OCI-LY7 (cell line): ENCODE measurements at regions not wholly inside any gene's neighbourhood (a gene's known extent, or its start where the extent isn't known, plus 50 kb on each side); places are given as distances from the start of the nearest gene placed in this dataset.

Experiments
- BruUV-seq: library from RNA; stranded (reverse); fragments of 400-500 nt; replicated peaks from 2 replicates; lab custom pipeline; 2021; lab: Mats Ljungman, UMichigan
- CTCF ChIA-PET: fragments of 300-600 bp; sonication (Branson Sonifier 250); formaldehyde crosslinking; loops from one replicate; lab custom pipeline; 2022; ENCODE audit warnings: antibody characterized with exemption; ENCODE audit not compliant: unreplicated experiment; lab: Charles Lee
- POLR2A ChIA-PET: fragments of 300-600 bp; sonication (Branson Sonifier 250); formaldehyde crosslinking; loops from one replicate; lab custom pipeline; 2022; ENCODE audit warnings: antibody characterized with exemption; lab: Charles Lee
- DNase-seq: peaks from one replicate; pipeline ENCODE4 v3.0.0-alpha.2; 2015; ENCODE audit warnings: low spot score
- H2AFZ ChIP-seq: fragments of 200-600 bp; sonication (generic), shearing (Covaris generic); 2 replicates; pipeline ENCODE4 v1.6.1; 2014; ENCODE audit warnings: mild to moderate bottlenecking, antibody characterized with exemption, low read length, moderate library complexity
- H3K27ac ChIP-seq: fragments of 200-600 bp; sonication (generic); 2 replicates; pipeline ENCODE4 v1.5.1; 2014; ENCODE audit warnings: mixed run types, low read depth, mild to moderate bottlenecking, moderate library complexity, low read length, inconsistent platforms; ENCODE audit not compliant: poor library complexity, severe bottlenecking
- H3K36me3 ChIP-seq: fragments of 200-600 bp; sonication (generic); 2 replicates; pipeline ENCODE4 v1.6.1; 2014; ENCODE audit warnings: mild to moderate bottlenecking, antibody characterized with exemption, low read length, moderate library complexity, mixed read lengths; ENCODE audit not compliant: insufficient read depth
- H3K4me1 ChIP-seq: fragments of 200-600 bp; sonication (generic); 2 replicates; pipeline ENCODE4 v1.5.1; 2014; ENCODE audit warnings: mild to moderate bottlenecking, low read length; ENCODE audit not compliant: insufficient read depth, poor library complexity, severe bottlenecking
- H3K4me2 ChIP-seq: fragments of 200-600 bp; sonication (generic); 2 replicates; pipeline ENCODE4 v1.6.1; 2014; ENCODE audit warnings: mild to moderate bottlenecking, low read length
- H3K4me3 ChIP-seq: fragments of 200-600 bp; sonication (generic); 2 replicates; pipeline ENCODE4 v1.5.1; 2014; ENCODE audit warnings: mild to moderate bottlenecking, low read depth, low read length; ENCODE audit not compliant: poor library complexity, severe bottlenecking
- H3K79me2 ChIP-seq: fragments of 200-600 bp; sonication (generic); 2 replicates; pipeline ENCODE4 v1.6.1; 2016; ENCODE audit warnings: low read depth, mild to moderate bottlenecking, low read length, moderate library complexity, mixed read lengths; ENCODE audit not compliant: insufficient read depth
- H3K9me2 ChIP-seq: fragments of 200-600 bp; sonication (generic); 2 replicates; pipeline ENCODE4 v1.6.1; 2016; ENCODE audit warnings: mild to moderate bottlenecking, low read length, mixed read lengths; ENCODE audit not compliant: insufficient read depth
- H3K9me3 ChIP-seq: fragments of 200-600 bp; sonication (generic); 2 replicates; pipeline ENCODE4 v1.6.1; 2014; ENCODE audit warnings: mild to moderate bottlenecking, mixed run types, low read length, mixed read lengths
- H4K20me1 ChIP-seq: fragments of 200-600 bp; sonication (generic); 2 replicates; pipeline ENCODE4 v1.6.1; 2014; ENCODE audit warnings: mild to moderate bottlenecking, antibody characterized with exemption, low read length, moderate library complexity, mixed read lengths; ENCODE audit not compliant: insufficient read depth
- CTCF ChIP-seq: fragments of 200-600 bp; sonication (generic); conservative IDR thresholded peaks from 2 replicates; pipeline ENCODE4 v1.5.1; 2014; ENCODE audit warnings: mild to moderate bottlenecking, antibody characterized with exemption, low read length, moderate library complexity, mixed read lengths
- EZH2phosphoT487 ChIP-seq: fragments of 200-600 bp; sonication (generic); IDR thresholded peaks from 2 replicates; pipeline ENCODE4 v1.6.1; 2018; ENCODE audit warnings: low read depth, borderline replicate concordance, mild to moderate bottlenecking, mixed run types, antibody characterized with exemption, low read length, moderate library complexity, mixed read lengths
- intact Hi-C: fragments of 100-400 bp; cut with micrococcal nuclease; formaldehyde crosslinking; loops from one replicate; pipeline ENCODE4 v1.10.0; 2022; ENCODE audit not compliant: unreplicated experiment

GRCh38 chr1:229887043-229887822, 179.8 kb upstream of the GALNT2 start:
- H3K4me2 ChIP-seq, result no peak overlapping the region
- no peaks in the 10 kb centered on the region for H3K36me3 ChIP-seq
- H4K20me1 ChIP-seq, result no peaks in the 10 kb centered on the region
- ChIA-PET POLR2A (no interaction called here), CTCF (no interaction called here)
- H3K4me1 ChIP-seq, result no peaks in the 10 kb centered on the region
- TF ChIP-seq CTCF, result no peak
- no peak for TF ChIP-seq EZH2phosphoT487
- no peak for DNase-seq
- H3K4me3 ChIP-seq, result no peak overlapping the region
- no peaks in the 10 kb centered on the region for H3K79me2 ChIP-seq
- no peaks in the 10 kb centered on the region for H3K9me2 ChIP-seq
- no peak overlapping the region for H2AFZ ChIP-seq
- H3K9me3 ChIP-seq, result no peaks in the 10 kb centered on the region
- no TSS peak for BruUV-seq
- H3K27ac ChIP-seq, result no peak overlapping the region
- intact Hi-C loops, result no loop called here

DNA sequence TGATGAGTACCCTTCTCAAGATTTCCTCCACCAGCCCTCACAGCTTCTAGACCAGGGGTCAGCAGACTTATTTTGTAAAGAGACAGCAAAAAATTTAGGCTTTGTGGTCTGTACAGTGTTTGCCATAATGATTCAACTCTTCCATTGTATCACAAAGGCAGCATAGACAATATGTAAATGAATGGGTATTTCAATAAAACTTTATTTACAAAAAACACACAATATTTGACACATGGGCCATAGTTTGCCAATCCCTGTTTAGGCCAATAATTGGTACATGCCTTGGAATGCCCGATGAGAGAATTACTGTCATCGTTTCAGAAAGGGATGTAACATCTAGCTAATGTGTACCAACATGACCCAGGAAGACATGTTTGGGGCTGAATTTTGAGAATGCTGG, 178.9 kb upstream of the GALNT2 start:
- TF ChIP-seq CTCF, result no peak
- no peak for TF ChIP-seq EZH2phosphoT487
- Histone ChIP-seq H3K27ac (no peak overlapping the region), H3K79me2 (no peaks in the 10 kb centered on the region), H2AFZ (no peak overlapping the region), H3K9me2 (no peaks in the 10 kb centered on the region), H3K9me3 (no peaks in the 10 kb centered on the region), H4K20me1 (no peaks in the 10 kb centered on the region), H3K4me3 (no peak overlapping the region), H3K4me2 (no peak overlapping the region), H3K36me3 (no peaks in the 10 kb centered on the region), H3K4me1 (no peaks in the 10 kb centered on the region)
- ChIA-PET POLR2A (no interaction called here), CTCF (no interaction called here)
- no peak for DNase-seq
- no TSS peak for BruUV-seq
- intact Hi-C loops, result no loop called here

DNA sequence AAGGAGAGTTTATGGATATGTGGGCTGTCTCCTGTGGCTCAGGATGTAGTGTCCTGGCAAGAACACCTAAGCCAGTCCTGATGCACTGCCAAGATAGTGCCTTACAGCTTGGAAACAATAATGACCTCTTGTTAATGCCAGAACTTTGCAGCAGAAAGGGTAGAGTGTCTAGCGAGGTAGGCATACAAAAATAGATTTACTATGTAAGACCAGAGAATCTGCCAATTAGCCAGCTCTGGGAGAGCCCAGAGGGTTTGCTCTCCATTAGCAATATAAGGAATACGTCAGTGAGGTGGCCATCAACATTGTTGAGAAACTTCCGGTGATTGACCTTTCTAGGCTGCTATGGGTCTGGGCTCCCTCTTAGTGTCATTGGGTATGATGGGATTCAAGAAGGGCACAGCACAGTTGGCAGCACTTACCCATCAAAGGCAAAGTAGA, 178.5 kb upstream of the GALNT2 start:
- H3K36me3 ChIP-seq, result no peaks in the 10 kb centered on the region
- no peak for DNase-seq
- no TSS peak for BruUV-seq
- POLR2A ChIA-PET, result no interaction called here
- H2AFZ ChIP-seq, result no peak overlapping the region
- no peaks in the 10 kb centered on the region for H3K9me3 ChIP-seq
- H4K20me1 ChIP-seq, result no peaks in the 10 kb centered on the region
- CTCF ChIA-PET, result no interaction called here
- no peak overlapping the region for H3K4me2 ChIP-seq
- intact Hi-C loops, result no loop called here
- no peak for TF ChIP-seq CTCF
- no peak for TF ChIP-seq EZH2phosphoT487
- H3K27ac ChIP-seq, result no peak overlapping the region
- H3K4me3 ChIP-seq, result no peak overlapping the region
- no peaks in the 10 kb centered on the region for H3K9me2 ChIP-seq
- no peaks in the 10 kb centered on the region for H3K79me2 ChIP-seq
- H3K4me1 ChIP-seq, result no peaks in the 10 kb centered on the region
